PC-9 (cell line): ENCODE measurements at regions not wholly inside any gene's neighbourhood (a gene's known extent, or its start where the extent isn't known, plus 50 kb on each side); places are given as distances from the start of the nearest gene placed in this dataset.

Source experiments
- CTCF ChIP-seq: fragments of 200-600 bp; sonication (generic); conservative IDR thresholded peaks from 2 replicates; pipeline ENCODE4 v1.6.1; 2017; ENCODE audit warnings: mixed run types, antibody characterized with exemption, mild to moderate bottlenecking, moderate library complexity
- EZH2 ChIP-seq: fragments of 200-600 bp; sonication (generic); IDR thresholded peaks from 2 replicates; pipeline ENCODE4 v1.8.0; 2017; ENCODE audit warnings: antibody characterized with exemption, low read depth

- no peak for TF ChIP-seq CTCF
- no peak for TF ChIP-seq EZH2
Observed at GRCh38 chr10:129055986-129056385, 411.1 kb upstream of the MGMT start.
